Suprapubic skin (tissue), 3 donors: ENCODE measurements at regions not wholly inside any gene's neighbourhood (a gene's known extent, or its start where the extent isn't known, plus 50 kb on each side); places are given as distances from the start of the nearest gene placed in this dataset.
"Not testable (repeated sequence)": the region's sequence is repeated elsewhere in the genome, so short reads cannot be mapped to it uniquely, and the experiment has no call there.

Experiments
- POLR2AphosphoS5 ChIP-seq, 3 donors: sonication (generic); formaldehyde crosslinking; IDR thresholded peaks; one replicate each; pipeline ENCODE4 v1.6.1; 2017; ENCODE audit warnings: antibody characterized with exemption in 3 of 3
- TF ChIP-seq, protein P1 (sequence below), 2 donors: fragments of 200-600 bp in 1 of 2; fragments of 450-650 bp in 1 of 2; sonication (generic) in 1 of 2; IDR thresholded peaks; one replicate each; pipeline ENCODE4 v1.5.1; 2016 to 2019; ENCODE audit warnings: antibody characterized with exemption in 2 of 2, mild to moderate bottlenecking in 1 of 2, moderate library complexity in 1 of 2

DNA sequence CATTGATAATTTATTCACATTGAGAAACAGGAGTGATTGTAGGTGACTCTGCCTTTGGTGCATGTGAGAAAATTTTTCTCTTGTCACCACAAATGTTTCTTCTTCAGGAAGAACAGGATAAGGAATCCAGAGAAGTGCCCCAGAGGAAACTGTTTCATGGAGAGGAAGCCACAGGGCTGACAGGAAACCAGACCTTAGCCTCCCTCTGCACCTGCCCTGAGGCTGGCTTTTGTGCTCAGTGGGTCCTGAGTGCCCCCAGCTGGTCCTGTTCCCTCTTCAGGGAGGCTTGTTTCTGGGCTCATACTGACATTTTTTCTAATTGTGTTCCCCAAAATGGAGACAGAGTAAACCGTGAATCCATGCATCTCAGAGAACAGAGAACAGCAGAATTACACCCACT lies 135.8 kb upstream of the POTEB2 start:
- not testable (repeated sequence) for TF ChIP-seq POLR2AphosphoS5 (IDR thresholded peaks at IDR 0.05)
- TF ChIP-seq, protein P1, sequence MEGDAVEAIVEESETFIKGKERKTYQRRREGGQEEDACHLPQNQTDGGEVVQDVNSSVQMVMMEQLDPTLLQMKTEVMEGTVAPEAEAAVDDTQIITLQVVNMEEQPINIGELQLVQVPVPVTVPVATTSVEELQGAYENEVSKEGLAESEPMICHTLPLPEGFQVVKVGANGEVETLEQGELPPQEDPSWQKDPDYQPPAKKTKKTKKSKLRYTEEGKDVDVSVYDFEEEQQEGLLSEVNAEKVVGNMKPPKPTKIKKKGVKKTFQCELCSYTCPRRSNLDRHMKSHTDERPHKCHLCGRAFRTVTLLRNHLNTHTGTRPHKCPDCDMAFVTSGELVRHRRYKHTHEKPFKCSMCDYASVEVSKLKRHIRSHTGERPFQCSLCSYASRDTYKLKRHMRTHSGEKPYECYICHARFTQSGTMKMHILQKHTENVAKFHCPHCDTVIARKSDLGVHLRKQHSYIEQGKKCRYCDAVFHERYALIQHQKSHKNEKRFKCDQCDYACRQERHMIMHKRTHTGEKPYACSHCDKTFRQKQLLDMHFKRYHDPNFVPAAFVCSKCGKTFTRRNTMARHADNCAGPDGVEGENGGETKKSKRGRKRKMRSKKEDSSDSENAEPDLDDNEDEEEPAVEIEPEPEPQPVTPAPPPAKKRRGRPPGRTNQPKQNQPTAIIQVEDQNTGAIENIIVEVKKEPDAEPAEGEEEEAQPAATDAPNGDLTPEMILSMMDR (IDR thresholded peaks at IDR 0.05): not testable (repeated sequence)
